ENCODE measurements at regions not wholly inside any gene's neighbourhood (a gene's known extent, or its start where the extent isn't known, plus 50 kb on each side); places are given as distances from the start of the nearest gene placed in this dataset.

GRCh38 chr1:199101139-199101538 is 462.3 kb downstream of the PTPRC start:
- TF ChIP-seq POLR2AphosphoS5 (IDR thresholded peaks at IDR 0.05; ENCODE audit: insufficient read depth in 1 of 2, low read depth in 1 of 2), result no peak
- no peak for TF ChIP-seq CTCF (IDR thresholded peaks at IDR 0.05)

All from vagina (tissue), 2 donors.